ENCODE measurements at regions not wholly inside any gene's neighbourhood (a gene's known extent, or its start where the extent isn't known, plus 50 kb on each side); places are given as distances from the start of the nearest gene placed in this dataset.

GRCh38 chr5:114038756-114039155 lies 323.1 kb upstream of the KCNN2 start:
- intact Hi-C loops (cut with micrococcal nuclease) = no loop called here
- CTCF ChIA-PET (ENCODE audit: low intra/inter-chr PET ratio) = no interaction called here
- no TSS peak for BruUV-seq (replicated peaks)
- TF ChIP-seq, protein P1, sequence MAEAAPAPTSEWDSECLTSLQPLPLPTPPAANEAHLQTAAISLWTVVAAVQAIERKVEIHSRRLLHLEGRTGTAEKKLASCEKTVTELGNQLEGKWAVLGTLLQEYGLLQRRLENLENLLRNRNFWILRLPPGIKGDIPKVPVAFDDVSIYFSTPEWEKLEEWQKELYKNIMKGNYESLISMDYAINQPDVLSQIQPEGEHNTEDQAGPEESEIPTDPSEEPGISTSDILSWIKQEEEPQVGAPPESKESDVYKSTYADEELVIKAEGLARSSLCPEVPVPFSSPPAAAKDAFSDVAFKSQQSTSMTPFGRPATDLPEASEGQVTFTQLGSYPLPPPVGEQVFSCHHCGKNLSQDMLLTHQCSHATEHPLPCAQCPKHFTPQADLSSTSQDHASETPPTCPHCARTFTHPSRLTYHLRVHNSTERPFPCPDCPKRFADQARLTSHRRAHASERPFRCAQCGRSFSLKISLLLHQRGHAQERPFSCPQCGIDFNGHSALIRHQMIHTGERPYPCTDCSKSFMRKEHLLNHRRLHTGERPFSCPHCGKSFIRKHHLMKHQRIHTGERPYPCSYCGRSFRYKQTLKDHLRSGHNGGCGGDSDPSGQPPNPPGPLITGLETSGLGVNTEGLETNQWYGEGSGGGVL (CRISPR knock-in tag; IDR thresholded peaks at IDR 0.05) = no peak
- no peak for TF ChIP-seq ZNF507 (tag; conservative IDR thresholded peaks at IDR 0.05)
- Histone ChIP-seq H3K27ac (ENCODE audit: extremely low read depth, low read depth, low read length) (no peak overlapping the region), H3K9me1 (ENCODE audit: control insufficient read depth, insufficient read depth, low read length) (no peaks in the 10 kb centered on the region), H2AFZ (ENCODE audit: low read depth, low read length) (no peak overlapping the region), H3K9ac (ENCODE audit: insufficient read depth in 1 of 2, low read depth in 2 of 2, low read length in 2 of 2) (no peak overlapping the region), H3K9me3 (replicated peaks; ENCODE audit: control insufficient read depth, insufficient read depth, low read depth, low read length) (no peaks in the 10 kb centered on the region), H3K36me3 (ENCODE audit: control insufficient read depth, insufficient read depth, low read length) (no peaks in the 10 kb centered on the region), H3K4me2 (ENCODE audit: insufficient read depth, low read length) (no peak overlapping the region), H3K4me3 (no peak overlapping the region), H3K4me1 (replicated peaks in 1 of 2; ENCODE audit: control insufficient read depth in 2 of 2, insufficient read depth in 2 of 2, low read length in 2 of 2) (no peaks in the 10 kb centered on the region), H3K79me2 (ENCODE audit: control insufficient read depth, insufficient read depth, low read length) (no peaks in the 10 kb centered on the region), H3K27me3 (ENCODE audit: control insufficient read depth in 2 of 2, insufficient read depth in 2 of 2, low read length in 2 of 2) (no peaks in the 10 kb centered on the region), H4K20me1 (replicated peaks; ENCODE audit: control insufficient read depth, insufficient read depth, low read length) (no peaks in the 10 kb centered on the region)
- POLR2A ChIA-PET = no interaction called here
- no peak for DNase-seq (ENCODE audit: extremely low read depth in 1 of 4, low spot score in 3 of 4)
- in situ Hi-C loops (cut with MboI) = no loop called here
- no peak for ATAC-seq
- 0% methylated on average over 2 of the region's 2 CpGs for whole genome bisulfite sequencing (ENCODE audit: insufficient coverage, low coverage, missing lambda C conversion rate)
- FAIRE-seq = no peak

DNA sequence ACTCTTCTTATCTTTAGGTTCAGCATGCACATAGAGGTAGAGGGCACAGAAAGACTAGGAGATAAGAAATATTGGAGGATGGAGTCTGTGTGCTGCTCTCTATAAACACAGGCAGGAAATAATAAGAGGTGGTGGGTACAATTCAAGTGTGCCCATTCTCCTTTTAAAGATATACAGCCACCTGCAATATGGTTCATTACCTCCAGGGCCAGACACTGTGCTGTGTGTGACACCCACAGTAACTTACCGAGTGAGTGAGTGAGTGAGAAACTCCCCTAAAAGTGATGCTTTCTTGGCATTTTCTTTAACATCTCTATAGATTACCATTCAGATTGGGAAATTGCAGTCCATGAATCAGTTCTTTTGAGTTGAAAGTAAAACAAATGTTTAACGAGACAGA lies 311.8 kb upstream of the KCNN2 start:
- no TSS peak for BruUV-seq (replicated peaks)
- Histone ChIP-seq H2AFZ (ENCODE audit: low read depth, low read length) (no peak overlapping the region), H3K27me3 (ENCODE audit: control insufficient read depth in 2 of 2, insufficient read depth in 2 of 2, low read length in 2 of 2) (no peaks in the 10 kb centered on the region), H3K9ac (ENCODE audit: insufficient read depth in 1 of 2, low read depth in 2 of 2, low read length in 2 of 2) (no peak overlapping the region), H3K79me2 (ENCODE audit: control insufficient read depth, insufficient read depth, low read length) (no peaks in the 10 kb centered on the region), H3K9me1 (ENCODE audit: control insufficient read depth, insufficient read depth, low read length) (no peaks in the 10 kb centered on the region), H4K20me1 (replicated peaks; ENCODE audit: control insufficient read depth, insufficient read depth, low read length) (no peaks in the 10 kb centered on the region), H3K36me3 (ENCODE audit: control insufficient read depth, insufficient read depth, low read length) (no peaks in the 10 kb centered on the region), H3K4me3 (no peak overlapping the region), H3K4me2 (ENCODE audit: insufficient read depth, low read length) (no peak overlapping the region), H3K9me3 (replicated peaks; ENCODE audit: control insufficient read depth, insufficient read depth, low read depth, low read length) (no peaks in the 10 kb centered on the region), H3K27ac (ENCODE audit: extremely low read depth, low read depth, low read length) (no peak overlapping the region), H3K4me1 (replicated peaks in 1 of 2; ENCODE audit: control insufficient read depth in 2 of 2, insufficient read depth in 2 of 2, low read length in 2 of 2) (no peaks in the 10 kb centered on the region)
- no peak for FAIRE-seq
- no peak for DNase-seq (ENCODE audit: extremely low read depth in 1 of 4, low spot score in 3 of 4)
- in situ Hi-C loops (cut with MboI) (no loop called here), intact Hi-C loops (cut with micrococcal nuclease) (no loop called here)
- POLR2A ChIA-PET = no interaction called here
- CTCF ChIA-PET (ENCODE audit: low intra/inter-chr PET ratio) = no interaction called here
- 3% methylated on average over 2 of the region's 2 CpGs for WGBS (ENCODE audit: insufficient coverage, low coverage, missing lambda C conversion rate)
- no peak for ATAC-seq
- no peak for TF ChIP-seq BRCA1 (IDR thresholded peaks at IDR 0.05)
- no peak for TF ChIP-seq BRCA1 (CRISPR knock-in tag; IDR thresholded peaks at IDR 0.05)
- TF ChIP-seq HMG20B (CRISPR knock-in tag; IDR thresholded peaks at IDR 0.05) = no peak
- no peak for TF ChIP-seq ZNF445 (CRISPR knock-in tag; IDR thresholded peaks at IDR 0.05; ENCODE audit: low read depth)
- TF ChIP-seq EHMT2 (IDR thresholded peaks at IDR 0.05) = no peak
- TF ChIP-seq ZNF277 (CRISPR knock-in tag; IDR thresholded peaks at IDR 0.05; ENCODE audit: borderline replicate concordance) = no peak
- TF ChIP-seq KDM2B (CRISPR knock-in tag; IDR thresholded peaks at IDR 0.05) = no peak
- no peak for TF ChIP-seq ZNF518B (CRISPR knock-in tag; IDR thresholded peaks at IDR 0.05)
- no peak for TF ChIP-seq SUPT5H (IDR thresholded peaks at IDR 0.05)
- TF ChIP-seq MCM2 (IDR thresholded peaks at IDR 0.05; ENCODE audit: low read depth) = no peak
